Fibroblast of the aortic adventitia (primary cell): ENCODE measurements at regions not wholly inside any gene's neighbourhood (a gene's known extent, or its start where the extent isn't known, plus 50 kb on each side); places are given as distances from the start of the nearest gene placed in this dataset.

Experiments
- DNase-seq: peaks from one replicate; pipeline ENCODE4 v3.0.0-alpha.2; 2010; ENCODE audit warnings: low read depth
- H3K4me3 ChIP-seq: 2 replicates; pipeline ENCODE4 v1.5.1; 2011; ENCODE audit warnings: low read depth, mild to moderate bottlenecking, control low read depth, low read length, moderate library complexity
- TF ChIP-seq, protein P1 (sequence below): IDR thresholded peaks from 2 replicates; pipeline ENCODE4 v1.5.1; 2011; ENCODE audit warnings: mild to moderate bottlenecking, low read length, control low read depth, inconsistent platforms; ENCODE audit not compliant: insufficient read depth

DNA sequence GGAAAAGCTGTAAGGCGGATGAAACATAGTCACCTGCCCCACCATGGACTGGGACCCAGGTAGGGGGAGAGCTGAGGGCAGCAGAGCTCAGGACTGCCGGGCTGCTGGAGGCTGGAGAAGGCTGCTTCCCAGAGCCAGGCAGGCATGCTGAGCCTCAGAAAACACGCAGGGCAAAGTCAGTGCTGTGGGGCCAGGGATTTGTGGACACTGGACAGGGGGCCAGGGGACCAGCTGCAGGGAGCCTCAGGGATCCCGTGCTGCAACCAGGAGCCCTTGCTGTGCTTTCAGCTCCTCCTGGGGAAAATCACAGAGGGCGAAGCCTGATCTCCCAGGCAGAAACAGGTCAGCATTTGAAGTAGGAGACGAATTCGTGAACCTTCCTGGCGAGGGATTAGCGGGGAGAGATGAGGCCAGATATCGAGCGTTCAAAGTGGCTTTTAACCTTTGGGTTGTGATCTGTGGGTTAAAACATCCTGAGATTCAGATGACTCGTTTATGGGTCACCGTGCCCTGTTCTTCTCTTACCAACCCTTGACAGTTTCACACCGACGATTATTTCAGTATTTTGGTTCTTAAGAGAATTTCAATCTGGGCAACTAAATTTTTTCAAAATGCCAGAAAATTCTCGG lies 85.6 kb upstream of the SHH start:
- no peak for DNase-seq
- TF ChIP-seq, protein P1, sequence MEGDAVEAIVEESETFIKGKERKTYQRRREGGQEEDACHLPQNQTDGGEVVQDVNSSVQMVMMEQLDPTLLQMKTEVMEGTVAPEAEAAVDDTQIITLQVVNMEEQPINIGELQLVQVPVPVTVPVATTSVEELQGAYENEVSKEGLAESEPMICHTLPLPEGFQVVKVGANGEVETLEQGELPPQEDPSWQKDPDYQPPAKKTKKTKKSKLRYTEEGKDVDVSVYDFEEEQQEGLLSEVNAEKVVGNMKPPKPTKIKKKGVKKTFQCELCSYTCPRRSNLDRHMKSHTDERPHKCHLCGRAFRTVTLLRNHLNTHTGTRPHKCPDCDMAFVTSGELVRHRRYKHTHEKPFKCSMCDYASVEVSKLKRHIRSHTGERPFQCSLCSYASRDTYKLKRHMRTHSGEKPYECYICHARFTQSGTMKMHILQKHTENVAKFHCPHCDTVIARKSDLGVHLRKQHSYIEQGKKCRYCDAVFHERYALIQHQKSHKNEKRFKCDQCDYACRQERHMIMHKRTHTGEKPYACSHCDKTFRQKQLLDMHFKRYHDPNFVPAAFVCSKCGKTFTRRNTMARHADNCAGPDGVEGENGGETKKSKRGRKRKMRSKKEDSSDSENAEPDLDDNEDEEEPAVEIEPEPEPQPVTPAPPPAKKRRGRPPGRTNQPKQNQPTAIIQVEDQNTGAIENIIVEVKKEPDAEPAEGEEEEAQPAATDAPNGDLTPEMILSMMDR: no peak
- H3K4me3 ChIP-seq: no peak overlapping the region

DNA sequence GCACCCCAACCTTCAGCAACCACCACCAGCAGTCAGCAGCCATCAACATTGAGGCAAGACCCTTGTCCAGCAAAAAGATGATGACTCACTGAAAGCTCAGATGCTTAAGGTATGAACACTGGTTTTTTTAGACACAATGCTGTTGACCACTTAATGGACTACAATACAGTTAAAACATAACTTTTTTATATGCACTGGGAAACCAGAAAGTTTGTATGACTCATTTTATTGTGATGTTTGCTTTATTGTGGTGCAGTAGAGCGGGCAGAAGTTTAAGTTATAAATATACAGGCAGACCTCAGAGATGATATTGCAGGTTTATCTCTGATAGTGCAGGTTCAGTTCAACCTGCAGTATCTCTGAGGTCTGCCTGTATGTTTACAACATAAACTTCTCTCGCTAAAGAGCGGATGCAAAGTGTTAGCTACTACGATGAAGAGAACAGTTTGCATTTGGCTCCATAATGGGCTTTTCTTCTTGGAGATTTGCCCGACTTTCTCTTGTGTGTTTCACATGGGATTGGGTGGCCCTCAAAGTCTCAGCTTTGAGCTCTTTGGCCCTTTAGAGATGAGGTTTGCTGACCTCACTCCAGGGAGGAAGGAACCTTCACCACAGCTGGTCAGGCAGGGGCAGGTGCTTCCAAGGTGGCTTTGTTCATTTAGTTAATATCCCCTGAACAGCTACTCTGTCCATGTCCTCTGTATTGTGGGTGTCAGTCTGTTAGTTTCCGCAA lies 84.4 kb upstream of the SHH start:
- H3K4me3 ChIP-seq: no peak overlapping the region
- TF ChIP-seq, protein P1: no peak
- no peak for DNase-seq

DNA sequence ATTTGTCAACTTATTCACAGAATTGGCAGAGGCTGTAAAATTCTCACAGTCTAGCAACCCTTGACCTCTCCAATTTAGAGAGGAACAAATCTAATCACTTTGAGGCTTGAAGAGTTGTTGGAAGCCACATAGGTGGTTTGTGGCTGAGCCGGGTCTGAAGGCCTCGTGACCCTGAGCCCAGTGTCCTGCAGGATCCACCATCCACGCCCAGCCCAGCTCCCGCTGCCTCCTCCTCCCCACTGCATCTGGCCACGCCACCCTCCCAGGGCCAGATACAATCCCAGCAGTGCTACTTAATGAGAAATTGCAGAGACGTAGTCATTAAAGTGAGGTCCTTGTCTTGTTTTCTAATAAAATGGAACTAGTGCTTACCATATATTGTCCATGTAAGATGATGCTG lies 81.4 kb upstream of the SHH start:
- DNase-seq: no peak
- H3K4me3 ChIP-seq: no peak overlapping the region
- TF ChIP-seq, protein P1: no peak

DNA sequence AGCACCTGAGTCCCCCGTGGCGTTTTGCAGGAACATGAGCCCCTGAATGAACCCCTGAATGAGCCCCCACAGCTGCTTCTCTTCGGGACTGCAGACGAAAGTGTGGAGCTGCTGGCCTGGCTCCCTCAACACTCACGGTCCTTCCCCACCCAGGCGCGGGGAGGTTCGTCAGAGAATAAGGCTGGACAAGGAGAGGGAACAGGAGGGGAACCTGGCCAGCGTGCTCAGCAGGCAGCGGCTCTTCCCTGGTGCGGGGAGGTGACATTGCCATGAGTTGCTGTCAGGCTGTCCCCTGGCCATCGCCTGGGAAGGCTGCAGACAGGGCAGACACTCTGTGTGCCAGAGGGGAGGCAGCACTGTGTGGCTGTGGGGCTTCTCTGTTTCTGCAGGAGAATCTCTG lies 80.9 kb upstream of the SHH start:
- DNase-seq: no peak
- TF ChIP-seq, protein P1: no peak
- H3K4me3 ChIP-seq: no peak overlapping the region

DNA sequence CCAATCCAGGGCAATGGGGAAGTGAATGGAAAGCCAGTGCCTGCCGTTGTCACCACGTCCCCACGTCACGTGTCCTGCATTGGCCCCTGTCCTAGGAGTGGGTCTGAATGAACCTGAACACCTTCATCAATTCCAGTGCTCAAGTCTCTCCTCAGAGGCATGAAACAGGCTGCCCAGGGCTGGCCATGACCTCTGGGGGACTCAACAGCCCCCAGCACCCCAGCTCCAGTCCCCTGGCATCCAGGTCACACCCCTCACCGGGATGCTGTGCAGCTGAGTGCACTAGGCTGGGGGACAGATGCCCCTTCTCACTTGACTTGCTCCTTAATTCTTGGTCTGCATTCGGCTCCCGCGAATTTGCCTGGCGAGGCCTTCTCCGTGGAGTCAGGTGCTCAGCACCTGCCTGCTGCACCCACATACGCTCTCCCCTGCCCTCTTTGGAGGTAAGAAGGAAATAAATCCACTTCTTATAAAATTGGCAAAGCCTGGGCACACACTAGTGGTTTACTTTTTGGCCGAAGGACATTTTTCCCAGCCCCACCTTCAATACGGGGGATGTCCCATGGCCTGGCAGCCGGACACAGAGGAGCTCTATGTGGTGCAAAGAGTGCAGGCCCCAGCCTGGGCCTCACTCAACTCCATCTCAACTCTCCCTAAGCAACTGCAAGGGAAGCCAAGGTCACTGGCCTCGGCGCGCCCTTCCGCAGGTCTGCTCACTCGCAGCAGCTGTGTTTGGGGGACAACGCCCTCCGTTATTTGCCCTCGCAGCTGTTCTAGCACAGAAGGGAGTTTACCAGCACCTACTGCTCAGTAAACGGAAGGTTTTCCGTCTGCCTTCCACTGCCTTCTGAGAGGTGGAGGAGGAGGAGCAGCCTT lies 77.6 kb upstream of the SHH start:
- TF ChIP-seq, protein P1: no peak
- DNase-seq: no peak
- H3K4me3 ChIP-seq: no peak overlapping the region

DNA sequence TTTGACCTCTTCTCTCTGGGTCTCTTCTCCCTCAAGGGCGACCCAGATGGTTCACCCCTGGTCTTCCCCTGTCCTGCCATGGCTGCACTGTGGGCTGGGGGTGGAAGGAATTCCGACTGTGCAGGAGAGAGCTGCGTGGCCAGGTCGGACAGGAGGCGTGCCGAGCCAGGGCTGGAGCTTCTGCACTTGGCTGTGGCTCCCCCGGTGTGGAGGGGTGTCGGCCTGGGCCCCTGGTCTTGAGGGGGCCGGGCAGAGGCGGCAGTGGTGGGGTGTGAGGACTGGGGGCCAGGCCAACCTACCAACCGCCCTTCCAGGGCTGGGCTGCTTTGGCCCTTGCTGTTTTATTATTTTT lies 74.9 kb upstream of the SHH start:
- H3K4me3 ChIP-seq: no peak overlapping the region
- TF ChIP-seq, protein P1: no peak
- DNase-seq: no peak
